ENCODE measurements at regions not wholly inside any gene's neighbourhood (a gene's known extent, or its start where the extent isn't known, plus 50 kb on each side); places are given as distances from the start of the nearest gene placed in this dataset.
A peak's percentile ranks its signal among the peaks of the same experiment; 100 is the strongest.

GRCh38 chr11:8340296-8340695, 76.6 kb upstream of the LMO1 start:
- no peak for DNase-seq

DNA sequence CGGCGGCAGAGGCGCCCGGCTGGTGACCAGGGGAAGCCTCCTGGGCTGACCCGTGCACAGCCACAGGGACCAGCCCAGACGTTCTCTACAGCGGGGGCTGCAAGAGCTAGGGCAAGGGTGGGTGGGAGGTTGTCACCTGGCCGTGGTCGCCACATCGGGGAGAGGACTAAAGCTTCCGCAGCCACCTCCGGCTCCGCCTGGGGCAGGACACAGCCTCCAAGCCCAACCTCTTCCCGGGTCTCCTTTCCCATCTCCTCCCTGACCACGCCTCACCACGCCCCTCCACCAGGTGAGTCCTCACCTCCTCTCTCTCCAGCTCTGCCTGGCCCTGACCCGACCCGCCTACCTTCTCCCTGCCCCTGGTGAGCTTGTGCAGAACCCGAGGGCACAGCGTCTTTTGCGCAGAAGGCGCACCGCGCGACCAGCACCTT, 75.9 kb upstream of the LMO1 start:
- no peak for DNase-seq

DNA sequence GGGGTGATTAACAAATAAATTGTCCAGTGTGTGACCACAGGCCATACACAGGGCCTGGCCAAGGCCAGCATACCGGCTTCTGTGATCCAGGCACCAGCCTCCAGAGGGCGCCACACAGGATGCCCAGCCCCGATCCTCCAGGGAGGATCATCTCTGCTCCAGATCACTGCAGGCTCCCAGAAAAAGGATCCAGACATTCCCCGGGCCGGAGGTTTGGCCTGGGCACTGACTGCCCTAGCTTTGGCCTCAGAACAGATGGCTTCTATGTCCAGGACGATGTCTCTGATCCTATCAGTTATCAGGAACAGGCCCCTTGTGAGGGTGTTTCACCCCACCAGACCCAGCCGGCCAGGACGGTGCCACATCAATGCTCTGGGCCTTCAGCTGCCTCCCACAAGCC, 74.5 kb upstream of the LMO1 start:
- DNase-seq: peak in 27 of 51 donors; percentile 5 to 62 (median 23)

- DNase-seq: no peak
Measured at GRCh38 chr11:8337130-8337795, 73.6 kb upstream of the LMO1 start.

DNA sequence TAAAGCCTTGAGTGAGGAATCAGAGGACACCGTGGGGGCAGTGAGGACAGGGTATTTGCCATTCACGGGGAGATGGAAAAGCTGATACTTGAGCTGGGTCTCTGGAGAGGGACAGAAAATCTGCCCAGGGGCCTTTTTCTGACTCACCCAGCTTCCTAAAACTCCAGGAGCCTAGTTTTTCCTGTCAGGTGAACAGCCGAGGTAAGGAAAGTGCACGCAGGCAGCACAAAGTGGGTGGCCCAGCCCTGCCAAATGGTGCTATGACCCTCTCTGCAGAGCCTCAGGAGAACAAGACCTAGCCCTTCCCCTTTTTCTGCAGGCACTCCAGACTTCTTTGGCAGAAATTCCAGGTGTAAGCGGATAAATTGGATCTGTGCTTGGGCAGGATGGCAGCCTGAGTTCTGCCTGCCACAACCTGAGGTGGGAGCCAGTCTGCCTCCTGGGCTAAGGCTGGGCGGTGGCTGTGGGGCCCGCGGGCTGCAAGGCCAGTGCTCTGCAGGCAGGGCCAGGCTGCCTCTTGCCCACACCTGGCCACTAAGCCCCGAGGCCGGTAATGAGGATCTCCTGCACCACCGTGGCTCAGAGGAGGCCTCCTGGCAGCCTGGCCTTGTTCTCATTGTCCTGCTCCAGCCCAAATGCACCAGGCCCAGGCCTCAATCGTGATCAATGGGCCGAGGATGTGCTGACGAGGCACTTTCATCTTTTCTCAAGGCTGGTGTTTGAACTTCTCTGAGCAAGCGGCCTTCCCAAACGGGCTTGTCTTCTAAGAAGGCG, 72.9 kb upstream of the LMO1 start:
- no peak for DNase-seq

DNA sequence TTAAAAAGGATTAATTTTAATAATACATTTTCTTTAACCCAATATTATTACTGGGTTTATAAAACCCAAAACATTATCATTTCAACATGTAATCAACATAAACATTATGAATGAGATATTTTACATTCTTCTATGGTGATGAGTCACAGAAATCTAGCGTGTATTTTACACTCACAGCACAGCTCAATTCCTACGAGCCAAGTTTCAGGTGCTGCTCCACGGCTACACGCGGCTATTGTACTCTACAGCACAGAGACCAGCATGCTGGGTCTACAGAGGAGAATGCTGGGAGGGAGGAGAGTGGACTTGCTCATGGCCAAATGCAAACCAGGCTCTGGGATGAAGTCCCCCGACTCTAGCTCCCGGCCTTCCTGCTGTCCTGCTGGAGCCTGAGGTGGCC, 72.0 kb upstream of the LMO1 start:
- DNase-seq: no peak

GRCh38 chr11:8335186-8335585, 71.5 kb upstream of the LMO1 start:
- no peak for DNase-seq

- DNase-seq: no peak
Measured at GRCh38 chr11:8333811-8334401, 70.2 kb upstream of the LMO1 start.

DNA sequence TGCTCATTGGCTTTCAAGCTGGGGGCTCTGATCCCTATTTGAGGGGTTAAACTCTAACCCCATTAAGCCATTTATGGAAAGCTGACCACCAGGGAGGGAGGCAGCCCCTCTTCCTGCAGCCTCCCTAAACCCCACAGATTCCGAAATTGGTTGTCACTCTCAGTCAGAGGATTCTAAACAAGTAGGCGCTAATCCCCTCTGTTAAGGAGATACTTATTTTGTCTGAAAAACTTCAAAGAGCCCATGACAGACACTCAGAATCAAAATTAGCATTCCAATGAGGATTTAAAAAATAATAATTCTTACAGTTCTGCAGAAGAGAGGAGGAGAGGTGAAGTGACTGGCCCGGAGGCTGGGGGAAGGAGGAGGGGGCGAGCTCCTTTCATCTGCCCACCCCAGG, 69.7 kb upstream of the LMO1 start:
- DNase-seq: no peak

GRCh38 chr11:8332891-8333290, 69.2 kb upstream of the LMO1 start:
- no peak for DNase-seq

DNA sequence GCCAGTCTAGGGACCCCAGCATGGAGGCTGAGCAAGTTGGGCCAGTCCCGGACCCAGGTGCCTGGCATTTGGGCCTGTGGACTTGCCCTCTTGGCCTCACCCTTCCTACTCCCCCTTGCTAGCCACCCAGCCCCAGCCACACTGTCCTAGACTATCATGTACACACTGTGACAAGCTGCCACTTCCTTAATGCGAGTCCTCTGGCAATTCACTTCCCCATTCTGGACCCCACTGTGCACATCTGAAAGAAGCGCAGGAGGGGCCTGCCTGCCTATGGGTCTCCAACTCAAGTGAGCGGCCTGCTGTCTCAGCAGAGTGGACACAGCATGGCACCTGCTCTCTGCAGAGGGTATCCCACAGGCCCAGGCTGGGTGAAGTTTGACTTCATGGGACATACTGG, 68.5 kb upstream of the LMO1 start:
- DNase-seq: peak in 5 of 51 donors; percentile 5 to 13 (median 10)

DNA sequence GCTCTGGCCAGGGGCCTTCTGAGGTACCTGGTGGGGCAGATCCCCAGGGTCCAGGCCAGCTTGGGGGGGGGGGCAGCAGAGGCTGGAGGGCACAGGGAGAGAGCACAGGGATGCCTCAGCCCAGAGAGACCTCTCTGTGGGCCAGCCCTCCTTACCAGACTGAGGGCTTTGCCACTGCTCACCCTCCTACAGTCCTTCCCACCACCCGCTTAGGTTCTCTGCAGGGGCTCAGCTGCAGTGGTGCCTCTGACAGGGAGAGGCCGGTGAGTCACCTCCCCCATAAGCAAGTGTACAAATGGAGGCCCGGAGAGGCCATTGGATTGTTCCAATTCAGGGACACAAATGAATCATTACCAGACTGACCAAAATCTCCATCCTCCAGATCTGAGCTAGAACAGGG, 68.1 kb upstream of the LMO1 start:
- no peak for DNase-seq

DNA sequence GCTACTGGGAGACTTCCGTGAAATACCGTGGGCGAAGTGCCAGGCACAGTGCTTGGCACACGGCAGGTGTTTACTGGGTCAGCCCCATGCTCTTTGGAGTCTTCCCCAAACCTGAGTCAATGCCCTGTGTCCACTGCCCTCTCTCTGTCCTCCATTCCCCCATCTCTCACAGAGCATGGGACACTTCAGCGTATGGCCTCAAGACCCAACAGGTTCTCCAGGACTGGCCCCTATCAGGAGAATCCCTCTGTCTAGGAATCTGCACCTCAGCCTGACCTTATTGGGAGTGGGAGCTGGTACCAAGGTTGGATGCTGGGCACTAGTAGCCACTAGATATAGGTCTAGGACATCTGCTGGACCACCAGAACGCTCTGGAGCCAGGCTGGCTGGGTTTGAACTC, 67.2 kb upstream of the LMO1 start:
- DNase-seq: no peak

GRCh38 chr11:8330404-8330803, 66.7 kb upstream of the LMO1 start:
- DNase-seq: no peak

- DNase-seq: no peak
Measured at GRCh38 chr11:8329847-8330361, 66.2 kb upstream of the LMO1 start.

GRCh38 chr11:8329336-8329735, 65.7 kb upstream of the LMO1 start:
- DNase-seq: no peak

GRCh38 chr11:8328848-8329330, 65.2 kb upstream of the LMO1 start:
- peak in 47 of 51 donors; percentile 8 to 87 (median 51) for DNase-seq

GRCh38 chr11:8328231-8328794, 64.6 kb upstream of the LMO1 start:
- DNase-seq: no peak

DNA sequence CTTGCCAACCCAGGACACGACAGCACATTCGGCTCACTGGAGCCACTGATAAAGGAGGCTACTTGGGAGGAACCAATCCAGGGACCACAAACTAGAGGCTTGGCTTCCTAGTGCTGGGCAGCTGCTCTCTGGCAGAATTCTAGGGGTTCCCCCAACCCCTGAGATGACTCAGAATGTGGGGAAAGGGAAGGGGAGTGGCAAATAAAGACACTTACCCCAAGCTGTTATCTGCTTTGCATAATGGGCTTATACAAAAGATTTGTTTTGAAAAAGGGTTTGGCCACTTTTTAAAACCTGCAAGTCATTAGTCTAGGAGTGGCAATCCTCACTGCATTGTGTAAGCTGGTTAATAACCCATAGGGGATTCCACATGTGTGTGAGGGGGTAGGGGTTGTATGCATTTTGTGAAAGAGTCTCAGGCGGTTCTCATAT, 64.1 kb upstream of the LMO1 start:
- no peak for DNase-seq

GRCh38 chr11:8326337-8326736, 62.7 kb upstream of the LMO1 start:
- no peak for DNase-seq

GRCh38 chr11:8325591-8326304, 62.1 kb upstream of the LMO1 start:
- DNase-seq: no peak

Data from hypothalamus (tissue), 51 donors.